RWPE2 (cell line): ENCODE measurements at regions not wholly inside any gene's neighbourhood (a gene's known extent, or its start where the extent isn't known, plus 50 kb on each side); places are given as distances from the start of the nearest gene placed in this dataset.

Source experiments
- ATAC-seq: fragments of 200-7000 bp; cut with Tn5 transposase; 3 replicates; pipeline ENCODE4 v1.9.1; 2021; ENCODE audit warnings: low read depth
- DNase-seq: peaks from one replicate; pipeline ENCODE4 v3.0.0-alpha.2; 2020; ENCODE audit warnings: low spot score
- H3K27ac ChIP-seq: fragments of 450-650 bp; 2 replicates; pipeline ENCODE4 v1.5.1; 2017; ENCODE audit warnings: mild to moderate bottlenecking; ENCODE audit not compliant: poor library complexity, severe bottlenecking
- H3K27me3 ChIP-seq: fragments of 250-450 bp; sonication (Bioruptor Pico); 2 replicates; pipeline ENCODE4 v1.5.1; 2021; ENCODE audit warnings: mild to moderate bottlenecking, moderate library complexity; ENCODE audit not compliant: insufficient read depth, poor library complexity, severe bottlenecking
- H3K36me3 ChIP-seq: fragments of 250-450 bp; sonication (Bioruptor Pico); 2 replicates; pipeline ENCODE4 v1.5.1; 2020; ENCODE audit warnings: low read depth, mild to moderate bottlenecking, moderate library complexity
- H3K4me1 ChIP-seq: fragments of 250-450 bp; sonication (Bioruptor Pico); 2 replicates; pipeline ENCODE4 v1.5.1; 2021; ENCODE audit warnings: mild to moderate bottlenecking, moderate library complexity; ENCODE audit not compliant: insufficient read depth, poor library complexity, severe bottlenecking
- H3K4me3 ChIP-seq: fragments of 250-450 bp; sonication (Bioruptor Pico); 2 replicates; pipeline ENCODE4 v1.5.1; 2021; ENCODE audit warnings: mild to moderate bottlenecking, moderate library complexity; ENCODE audit not compliant: severe bottlenecking
- H3K9me3 ChIP-seq: fragments of 250-450 bp; sonication (Bioruptor Pico); 2 replicates; pipeline ENCODE4 v1.5.1; 2021; ENCODE audit warnings: mild to moderate bottlenecking, moderate library complexity; ENCODE audit not compliant: severe bottlenecking
- TF ChIP-seq, protein P1 (sequence below): fragments of 450-650 bp; IDR thresholded peaks from one replicate; pipeline ENCODE4 v1.5.1; 2017; ENCODE audit warnings: mild to moderate bottlenecking, moderate library complexity; ENCODE audit not compliant: poor library complexity, severe bottlenecking

- H3K4me1 ChIP-seq, result peaks cover 9% of the 10 kb centered on the region
- TF ChIP-seq, protein P1, sequence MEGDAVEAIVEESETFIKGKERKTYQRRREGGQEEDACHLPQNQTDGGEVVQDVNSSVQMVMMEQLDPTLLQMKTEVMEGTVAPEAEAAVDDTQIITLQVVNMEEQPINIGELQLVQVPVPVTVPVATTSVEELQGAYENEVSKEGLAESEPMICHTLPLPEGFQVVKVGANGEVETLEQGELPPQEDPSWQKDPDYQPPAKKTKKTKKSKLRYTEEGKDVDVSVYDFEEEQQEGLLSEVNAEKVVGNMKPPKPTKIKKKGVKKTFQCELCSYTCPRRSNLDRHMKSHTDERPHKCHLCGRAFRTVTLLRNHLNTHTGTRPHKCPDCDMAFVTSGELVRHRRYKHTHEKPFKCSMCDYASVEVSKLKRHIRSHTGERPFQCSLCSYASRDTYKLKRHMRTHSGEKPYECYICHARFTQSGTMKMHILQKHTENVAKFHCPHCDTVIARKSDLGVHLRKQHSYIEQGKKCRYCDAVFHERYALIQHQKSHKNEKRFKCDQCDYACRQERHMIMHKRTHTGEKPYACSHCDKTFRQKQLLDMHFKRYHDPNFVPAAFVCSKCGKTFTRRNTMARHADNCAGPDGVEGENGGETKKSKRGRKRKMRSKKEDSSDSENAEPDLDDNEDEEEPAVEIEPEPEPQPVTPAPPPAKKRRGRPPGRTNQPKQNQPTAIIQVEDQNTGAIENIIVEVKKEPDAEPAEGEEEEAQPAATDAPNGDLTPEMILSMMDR, result no peak
- DNase-seq (no peak), ATAC-seq (no peak)
- H3K36me3 ChIP-seq, result no peaks in the 10 kb centered on the region
- H3K27ac ChIP-seq, result no peak overlapping the region
- no peaks in the 10 kb centered on the region for H3K9me3 ChIP-seq
- no peak overlapping the region for H3K4me3 ChIP-seq
- H3K27me3 ChIP-seq, result no peaks in the 10 kb centered on the region
These were observed 66.1 kb upstream of the EPC2 start for GRCh38 chr2:148578493-148578884.

DNA sequence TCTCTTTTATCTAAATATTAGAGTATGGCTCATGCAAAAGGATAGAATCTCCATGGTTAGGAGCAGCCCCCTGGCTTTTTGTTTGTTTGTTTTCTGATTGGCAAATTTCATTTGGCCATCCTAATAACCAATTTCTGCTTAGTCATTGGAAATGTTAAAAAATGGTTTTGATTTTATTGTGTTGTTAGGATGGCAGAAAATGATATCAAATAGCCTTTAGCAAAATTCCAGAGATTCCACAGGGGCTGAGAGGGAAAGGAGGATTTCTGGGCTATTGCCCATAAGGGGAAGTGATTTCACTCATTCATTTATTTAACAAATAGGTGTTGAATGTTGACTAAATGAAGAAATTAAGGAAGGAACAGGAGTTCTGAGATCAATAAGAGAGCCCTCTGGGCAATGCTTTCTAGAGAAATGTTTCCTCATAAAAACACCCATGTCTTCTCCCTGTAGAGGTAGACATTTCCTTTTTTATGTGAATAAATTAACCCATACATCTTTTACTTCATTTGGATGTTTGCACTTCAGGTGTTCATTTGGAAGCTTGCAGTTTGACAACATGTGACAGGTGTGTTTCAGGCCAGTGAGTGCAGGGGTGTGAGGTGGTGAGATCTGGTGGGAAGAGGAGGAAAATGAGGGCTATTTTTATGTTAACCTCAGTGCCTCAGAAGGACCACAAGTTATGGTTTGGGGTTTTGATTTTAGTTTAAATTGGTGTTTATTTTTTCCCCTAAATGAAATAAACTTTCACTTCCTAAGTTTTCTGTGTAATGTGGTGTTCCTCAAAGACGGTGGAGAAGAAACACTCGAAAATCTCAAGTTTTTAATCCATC, 61.7 kb upstream of the EPC2 start:
- DNase-seq (no peak), ATAC-seq (peak; percentile 84)
- H3K36me3 ChIP-seq, result no peaks in the 10 kb centered on the region
- peak overlapping the region; percentile 35 for H3K27ac ChIP-seq
- H3K4me3 ChIP-seq, result no peak overlapping the region
- H3K4me1 ChIP-seq, result peaks cover 9% of the 10 kb centered on the region
- TF ChIP-seq, protein P1, result no peak
- H3K9me3 ChIP-seq, result no peaks in the 10 kb centered on the region
- H3K27me3 ChIP-seq, result no peaks in the 10 kb centered on the region

GRCh38 chr2:148585696-148586095, 58.9 kb upstream of the EPC2 start:
- H3K36me3 ChIP-seq, result no peaks in the 10 kb centered on the region
- no peak overlapping the region for H3K4me3 ChIP-seq
- H3K27me3 ChIP-seq, result no peaks in the 10 kb centered on the region
- H3K9me3 ChIP-seq, result no peaks in the 10 kb centered on the region
- DNase-seq (no peak), ATAC-seq (no peak)
- TF ChIP-seq, protein P1, result no peak
- no peak overlapping the region for H3K27ac ChIP-seq
- H3K4me1 ChIP-seq, result peaks cover 12% of the 10 kb centered on the region

- H3K36me3 ChIP-seq, result no peaks in the 10 kb centered on the region
- DNase-seq (no peak), ATAC-seq (no peak)
- no peak overlapping the region for H3K4me3 ChIP-seq
- H3K27me3 ChIP-seq, result no peaks in the 10 kb centered on the region
- H3K9me3 ChIP-seq, result no peaks in the 10 kb centered on the region
- TF ChIP-seq, protein P1, result no peak
- H3K4me1 ChIP-seq, result peaks cover 12% of the 10 kb centered on the region
- no peak overlapping the region for H3K27ac ChIP-seq
These were observed 57.9 kb upstream of the EPC2 start for GRCh38 chr2:148586522-148587128.

DNA sequence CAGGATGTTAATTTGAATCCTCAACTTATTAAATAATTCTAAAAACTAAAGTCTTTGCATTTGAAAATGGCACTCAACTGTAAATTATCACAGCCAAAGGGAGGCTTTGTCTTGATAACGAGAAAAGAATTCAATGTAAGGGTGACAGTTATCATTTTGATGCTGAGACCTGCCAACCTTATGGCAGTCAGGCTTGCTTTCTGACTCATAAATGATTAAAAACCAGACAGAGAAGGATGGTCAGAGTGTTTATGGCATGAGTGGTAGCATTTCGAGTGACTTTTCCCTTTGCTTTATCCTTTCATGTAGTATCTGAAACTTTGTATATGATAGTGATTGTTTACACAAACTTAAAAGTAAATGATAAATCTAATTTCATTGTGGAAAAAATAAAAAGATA, 53.9 kb upstream of the EPC2 start:
- H3K36me3 ChIP-seq, result no peaks in the 10 kb centered on the region
- TF ChIP-seq, protein P1, result no peak
- H3K9me3 ChIP-seq, result no peaks in the 10 kb centered on the region
- H3K27ac ChIP-seq, result no peak overlapping the region
- peaks cover 14% of the 10 kb centered on the region for H3K4me1 ChIP-seq
- DNase-seq (no peak), ATAC-seq (0 out of 3 replicates have a peak, but pooled peaks have one; percentile 32)
- no peak overlapping the region for H3K4me3 ChIP-seq
- H3K27me3 ChIP-seq, result no peaks in the 10 kb centered on the region
